ENCODE measurements at regions not wholly inside any gene's neighbourhood (a gene's known extent, or its start where the extent isn't known, plus 50 kb on each side); places are given as distances from the start of the nearest gene placed in this dataset.

DNA sequence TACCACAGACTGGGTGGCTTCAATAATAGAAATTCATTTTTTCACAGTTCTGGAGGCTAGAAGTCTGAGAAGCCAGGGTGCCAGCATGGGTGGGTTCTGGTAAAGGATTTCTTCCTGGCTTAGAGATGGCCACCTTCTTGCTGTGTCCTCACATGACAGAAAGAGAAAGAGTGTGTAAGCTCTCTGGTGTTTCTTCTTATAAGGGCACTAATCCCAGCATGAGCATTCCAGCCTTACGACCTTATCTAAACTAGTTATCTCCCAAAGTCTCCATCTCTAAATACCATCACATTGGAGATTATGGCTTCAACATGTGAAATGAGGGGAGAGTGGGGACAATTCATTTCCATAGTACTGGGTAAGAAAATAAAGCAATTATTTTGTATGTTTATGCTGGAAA, 226.5 kb upstream of the TUSC1 start:
- TF ChIP-seq KLF8 (tag by site-specific recombination; IDR thresholded peaks at IDR 0.05) = no peak
- TF ChIP-seq ZNF624 (tag by site-specific recombination; IDR thresholded peaks at IDR 0.05) = no peak

Measured in HEK293 (cell line).